B cell (primary cell): ENCODE measurements at regions not wholly inside any gene's neighbourhood (a gene's known extent, or its start where the extent isn't known, plus 50 kb on each side); places are given as distances from the start of the nearest gene placed in this dataset.

Experiments used
- ATAC-seq: fragments of 200-7000 bp; cut with Tn5 transposase; one replicate; pipeline ENCODE4 v1.10.0; 2021; ENCODE audit warnings: low read depth, mild to moderate bottlenecking, moderate number of reproducible peaks, moderate library complexity
- CTCF ChIA-PET: fragments of 350-600 bp; sonication (Branson Sonifier 250); formaldehyde crosslinking; loops from one replicate; lab custom pipeline; 2021; ENCODE audit warnings: antibody characterized with exemption, inconsistent platforms; lab: Charles Lee
- POLR2A ChIA-PET: fragments of 350-600 bp; sonication (Branson Sonifier 250); formaldehyde crosslinking; loops from one replicate; lab custom pipeline; 2021; ENCODE audit warnings: antibody characterized with exemption; lab: Charles Lee
- DNase-seq: peaks from one replicate; pipeline ENCODE4 v3.0.0; 2013
- H2AFZ ChIP-seq: 2 replicates; pipeline ENCODE4 v1.6.1; 2012; ENCODE audit warnings: mild to moderate bottlenecking, low read depth, low read length; ENCODE audit not compliant: insufficient read depth, poor library complexity, severe bottlenecking
- H3K27ac ChIP-seq, 2 donors: 1 replicate in 1 of 2; 2 replicates in 1 of 2; pipeline ENCODE4 v1.5.1; 2012 to 2013; ENCODE audit warnings: low read length in 2 of 2, mild to moderate bottlenecking in 2 of 2, moderate library complexity in 1 of 2
- H3K27me3 ChIP-seq, 4 experiments: fragments of 200-600 bp in 1 of 4; sonication (generic) in 1 of 4; replicated peaks in 1 of 4; 1 replicate in 2 of 4; 2 replicates in 2 of 4; pipeline versions ENCODE4 v1.6.1 to v1.7.0; 2013 to 2016; ENCODE audit warnings: low read length in 3 of 4, mild to moderate bottlenecking in 2 of 4, mixed read lengths in 1 of 4, moderate library complexity in 1 of 4; ENCODE audit not compliant: insufficient read depth in 4 of 4, control insufficient read depth in 3 of 4; ENCODE audit errors: control extremely low read depth in 1 of 4
- H3K36me3 ChIP-seq, 2 experiments: replicated peaks in 1 of 2; 1 replicate in 1 of 2; 2 replicates in 1 of 2; pipeline versions ENCODE4 v1.6.1 to v1.7.1; 2013; ENCODE audit warnings: low read length in 1 of 2; ENCODE audit not compliant: insufficient read depth in 2 of 2, control insufficient read depth in 1 of 2; ENCODE audit errors: control extremely low read depth in 1 of 2, extremely low read depth in 1 of 2
- H3K4me1 ChIP-seq, 2 donors: fragments of 200-600 bp in 1 of 2; sonication (generic) in 1 of 2; 1 replicate in 1 of 2; 2 replicates in 1 of 2; pipeline versions ENCODE4 v1.5.1 to v1.6.1; 2013 to 2017; ENCODE audit warnings: low read length in 2 of 2; ENCODE audit not compliant: control insufficient read depth in 2 of 2, insufficient read depth in 2 of 2
- H3K4me2 ChIP-seq: replicated peaks from 2 replicates; pipeline ENCODE3; 2012; ENCODE audit warnings: mild to moderate bottlenecking, low read depth, low read length; ENCODE audit not compliant: poor library complexity, severe bottlenecking
- H3K4me3 ChIP-seq, 5 experiments: fragments of 200-600 bp in 1 of 5; sonication (generic) in 1 of 5; 1 replicate in 3 of 5; 2 replicates in 2 of 5; pipeline versions ENCODE4 v1.5.1 to v1.7.0; 2011 to 2016; ENCODE audit warnings: low read length in 4 of 5, mild to moderate bottlenecking in 4 of 5, low read depth in 2 of 5, control low read depth in 1 of 5, moderate library complexity in 1 of 5; ENCODE audit not compliant: insufficient read depth in 1 of 5; ENCODE audit errors: control extremely low read depth in 1 of 5, extremely low read depth in 1 of 5
- H3K79me2 ChIP-seq: fragments of 200-600 bp; sonication (generic); one replicate; pipeline ENCODE4 v1.6.0; 2016; ENCODE audit warnings: low read length; ENCODE audit not compliant: control insufficient read depth, insufficient read depth
- H3K9ac ChIP-seq: fragments of 200-600 bp; sonication (generic); 2 replicates; pipeline ENCODE4 v1.6.1; 2017; ENCODE audit warnings: mild to moderate bottlenecking, low read length, moderate library complexity
- H3K9me3 ChIP-seq, 3 donors: one replicate each; pipeline versions ENCODE4 v1.6.1 to v1.7.1; 2013; ENCODE audit warnings: low read length in 2 of 3; ENCODE audit not compliant: control insufficient read depth in 2 of 3, insufficient read depth in 1 of 3; ENCODE audit errors: control extremely low read depth in 1 of 3
- H4K20me1 ChIP-seq: 2 replicates; pipeline ENCODE4 v1.6.0; 2012; ENCODE audit warnings: mild to moderate bottlenecking, low read length; ENCODE audit not compliant: insufficient read depth, control insufficient read depth, poor library complexity, severe bottlenecking
- H3K27ac Mint-ChIP-seq: one replicate; pipeline ENCODE4 v1.8.0; 2021; ENCODE audit warnings: mixed read lengths
- H3K27me3 Mint-ChIP-seq: one replicate; pipeline ENCODE4 v1.8.0; 2021; ENCODE audit warnings: mixed read lengths
- H3K4me1 Mint-ChIP-seq: one replicate; pipeline ENCODE4 v1.8.0; 2021; ENCODE audit warnings: mixed read lengths
- H3K4me3 Mint-ChIP-seq: one replicate; pipeline ENCODE4 v1.8.0; 2021; ENCODE audit warnings: mixed read lengths
- H3K9me3 Mint-ChIP-seq: one replicate; pipeline ENCODE4 v1.8.0; 2022; ENCODE audit warnings: mixed read lengths; ENCODE audit not compliant: insufficient read depth
- CTCF ChIP-seq: fragments of 200-600 bp; IDR thresholded peaks from one replicate; pipeline ENCODE4 v1.8.0; 2022; ENCODE audit warnings: antibody characterized with exemption, mild to moderate bottlenecking
- EZH2 ChIP-seq: IDR thresholded peaks from 2 replicates; pipeline ENCODE4 v1.6.1; 2012; ENCODE audit warnings: borderline replicate concordance, low read depth, mild to moderate bottlenecking, moderate library complexity, low read length; ENCODE audit not compliant: insufficient read depth, poor library complexity, severe bottlenecking
- WGBS: methylation state at CpG from one replicate; pipeline ENCODE4 v1.1.5; 2013; ENCODE audit warnings: missing lambda C conversion rate; ENCODE audit not compliant: insufficient coverage; 5-methylcytosine and 5-hydroxymethylcytosine counted together
- intact Hi-C: fragments of 100-400 bp; cut with micrococcal nuclease; formaldehyde crosslinking; loops from one replicate; pipeline ENCODE4 v1.10.0; 2022

GRCh38 chr3:43155464-43156121 is 49.7 kb upstream of the POMGNT2 start:
- Mint-ChIP-seq H3K9me3 (no peaks in the 10 kb centered on the region), H3K4me1 (no peaks in the 10 kb centered on the region), H3K27me3 (peaks cover 28% of the 10 kb centered on the region), H3K4me3 (no peak overlapping the region), H3K27ac (no peak overlapping the region)
- Histone ChIP-seq H3K27me3 (peaks cover 0 to 4% (median 0%) of the 10 kb centered on the region in 4 experiments), H4K20me1 (no peaks in the 10 kb centered on the region), H3K79me2 (no peaks in the 10 kb centered on the region), H3K27ac (no peak overlapping the region), H3K4me2 (no peak overlapping the region), H3K4me1 (no peaks in the 10 kb centered on the region), H3K4me3 (no peak overlapping the region), H3K9ac (no peak overlapping the region), H3K9me3 (no peaks in the 10 kb centered on the region), H2AFZ (no peak overlapping the region), H3K36me3 (no peaks in the 10 kb centered on the region)
- DNase-seq (no peak), ATAC-seq (no peak)
- TF ChIP-seq EZH2, result no peak
- no peak for TF ChIP-seq CTCF
- intact Hi-C loops, result no loop called here
- ChIA-PET CTCF (no interaction called here), POLR2A (no interaction called here)
- WGBS, result 96% methylated on average over 2 of the region's 11 CpGs
